DND-41 (cell line): ENCODE measurements at regions not wholly inside any gene's neighbourhood (a gene's known extent, or its start where the extent isn't known, plus 50 kb on each side); places are given as distances from the start of the nearest gene placed in this dataset.

ENCODE experiments used
- ATAC-seq: fragments of 200-7000 bp; cut with Tn5 transposase; 3 replicates; pipeline ENCODE4 v1.9.1; 2021; ENCODE audit warnings: low read depth; ENCODE audit not compliant: insufficient read depth
- DNase-seq: peaks from one replicate; pipeline ENCODE4 v3.0.0-alpha.2; 2020
- H2AFZ ChIP-seq: 2 replicates; pipeline ENCODE4 v1.6.0; 2012; ENCODE audit warnings: low read depth, low read length
- H3K27ac ChIP-seq: 2 replicates; pipeline ENCODE4 v1.5.1; 2012; ENCODE audit warnings: low read length, inconsistent platforms
- H3K27me3 ChIP-seq: fragments of 200-600 bp; sonication (generic); 2 replicates; pipeline ENCODE4 v1.6.0; 2012; ENCODE audit warnings: low read length, mild to moderate bottlenecking, inconsistent platforms; ENCODE audit not compliant: insufficient read depth, poor library complexity
- H3K36me3 ChIP-seq: 2 replicates; pipeline ENCODE4 v1.5.1; 2012; ENCODE audit warnings: low read length, inconsistent platforms; ENCODE audit not compliant: insufficient read depth
- H3K4me1 ChIP-seq: 2 replicates; pipeline ENCODE4 v1.5.1; 2012; ENCODE audit warnings: mild to moderate bottlenecking, low read length; ENCODE audit not compliant: insufficient read depth
- H3K4me2 ChIP-seq: 2 replicates; pipeline ENCODE4 v1.6.0; 2012; ENCODE audit warnings: mild to moderate bottlenecking, moderate library complexity, low read length, inconsistent platforms; ENCODE audit not compliant: insufficient read depth
- H3K4me3 ChIP-seq, 2 experiments: fragments of 200-600 bp in 1 of 2; shearing (Covaris generic) in 1 of 2; 2 replicates each; pipeline ENCODE4 v1.5.1; 2012 to 2016; ENCODE audit warnings: inconsistent platforms in 2 of 2, low read length in 2 of 2, mild to moderate bottlenecking in 2 of 2, low read depth in 1 of 2, moderate library complexity in 1 of 2
- H3K79me2 ChIP-seq: 2 replicates; pipeline ENCODE4 v1.6.0; 2012; ENCODE audit warnings: low read length, inconsistent platforms; ENCODE audit not compliant: insufficient read depth
- H3K9ac ChIP-seq: 2 replicates; pipeline ENCODE4 v1.6.0; 2012; ENCODE audit warnings: low read depth, mild to moderate bottlenecking, inconsistent platforms, low read length, moderate library complexity
- H3K9me3 ChIP-seq: 2 replicates; pipeline ENCODE4 v1.5.1; 2012; ENCODE audit warnings: low read length, moderate library complexity, mild to moderate bottlenecking, inconsistent platforms; ENCODE audit not compliant: insufficient read depth, severe bottlenecking
- H4K20me1 ChIP-seq: 2 replicates; pipeline ENCODE4 v1.6.0; 2012; ENCODE audit warnings: low read length; ENCODE audit not compliant: insufficient read depth
- CTCF ChIP-seq: IDR thresholded peaks from 2 replicates; pipeline ENCODE4 v1.5.1; 2012; ENCODE audit warnings: borderline replicate concordance, low read length, moderate library complexity, mild to moderate bottlenecking; ENCODE audit not compliant: poor library complexity, severe bottlenecking; ENCODE audit errors: extremely low read depth
- EZH2 ChIP-seq: IDR thresholded peaks from 3 replicates; pipeline ENCODE4 v1.6.1; 2012; ENCODE audit warnings: borderline replicate concordance, low read depth, mild to moderate bottlenecking, moderate library complexity, low read length, inconsistent platforms; ENCODE audit not compliant: severe bottlenecking

- Histone ChIP-seq H3K27me3 (no peaks in the 10 kb centered on the region), H3K4me1 (no peaks in the 10 kb centered on the region), H3K4me2 (no peak overlapping the region), H2AFZ (no peak overlapping the region), H3K4me3 (no peak overlapping the region), H3K79me2 (no peaks in the 10 kb centered on the region), H3K9me3 (no peaks in the 10 kb centered on the region), H3K36me3 (no peaks in the 10 kb centered on the region), H3K27ac (no peak overlapping the region), H4K20me1 (no peaks in the 10 kb centered on the region), H3K9ac (no peak overlapping the region)
- TF ChIP-seq CTCF: no peak
- no peak for TF ChIP-seq EZH2
- no peak for ATAC-seq
- no peak for DNase-seq
Measured at GRCh38 chr1:178612261-178612660, 99.4 kb downstream of the TEX35 start.

GRCh38 chr1:178613271-178613945 is 100.5 kb downstream of the TEX35 start:
- no peaks in the 10 kb centered on the region for H3K27me3 ChIP-seq
- no peak overlapping the region for H2AFZ ChIP-seq
- no peak overlapping the region for H3K4me3 ChIP-seq
- no peaks in the 10 kb centered on the region for H3K79me2 ChIP-seq
- no peak overlapping the region for H3K9ac ChIP-seq
- H3K9me3 ChIP-seq: no peaks in the 10 kb centered on the region
- H4K20me1 ChIP-seq: no peaks in the 10 kb centered on the region
- DNase-seq: no peak
- H3K36me3 ChIP-seq: no peaks in the 10 kb centered on the region
- TF ChIP-seq EZH2 (no peak), CTCF (no peak)
- no peak for ATAC-seq
- H3K4me1 ChIP-seq: no peaks in the 10 kb centered on the region
- no peak overlapping the region for H3K27ac ChIP-seq
- H3K4me2 ChIP-seq: no peak overlapping the region

GRCh38 chr1:178614286-178614685 is 101.4 kb downstream of the TEX35 start:
- Histone ChIP-seq H3K79me2 (no peaks in the 10 kb centered on the region), H3K4me2 (no peak overlapping the region), H3K4me1 (no peaks in the 10 kb centered on the region), H3K27me3 (no peaks in the 10 kb centered on the region), H3K9ac (no peak overlapping the region), H3K4me3 (no peak overlapping the region), H3K9me3 (no peaks in the 10 kb centered on the region), H3K36me3 (no peaks in the 10 kb centered on the region), H2AFZ (no peak overlapping the region), H3K27ac (no peak overlapping the region), H4K20me1 (no peaks in the 10 kb centered on the region)
- DNase-seq: no peak
- TF ChIP-seq CTCF: no peak
- TF ChIP-seq EZH2: no peak
- ATAC-seq: no peak
